Natural killer cell (primary cell): ENCODE measurements at regions not wholly inside any gene's neighbourhood (a gene's known extent, or its start where the extent isn't known, plus 50 kb on each side); places are given as distances from the start of the nearest gene placed in this dataset.
"Not testable (repeated sequence)": the region's sequence is repeated elsewhere in the genome, so short reads cannot be mapped to it uniquely, and the experiment has no call there.

ENCODE experiments used
- ATAC-seq, 3 donors: fragments of 150-1000 bp in 2 of 3; fragments of 200-7000 bp in 1 of 3; cut with Tn5 transposase; 1 replicate in 1 of 3; 2 replicates in 2 of 3; pipeline ENCODE4 v1.10.0; 2021; ENCODE audit warnings: mild to moderate bottlenecking in 2 of 3, moderate library complexity in 2 of 3
- DNase-seq, 2 donors: peaks; one replicate each; pipeline versions ENCODE4 v3.0.0 to v3.0.0-alpha.2; 2013 to 2021; ENCODE audit warnings: mixed read lengths in 1 of 2
- H3K27ac ChIP-seq: one replicate; pipeline ENCODE4 v1.5.1; 2013; ENCODE audit warnings: mild to moderate bottlenecking, low read length
- H3K27me3 ChIP-seq: one replicate; pipeline ENCODE4 v1.6.1; 2013; ENCODE audit warnings: low read length; ENCODE audit not compliant: control insufficient read depth, insufficient read depth
- H3K36me3 ChIP-seq: one replicate; pipeline ENCODE4 v1.6.1; 2013; ENCODE audit warnings: low read length; ENCODE audit not compliant: control insufficient read depth, insufficient read depth
- H3K4me1 ChIP-seq: one replicate; pipeline ENCODE4 v1.6.1; 2013; ENCODE audit warnings: low read length; ENCODE audit not compliant: control insufficient read depth, insufficient read depth
- H3K4me3 ChIP-seq: one replicate; pipeline ENCODE4 v1.5.1; 2013; ENCODE audit warnings: low read length
- H3K9me3 ChIP-seq: one replicate; pipeline ENCODE4 v1.6.1; 2013; ENCODE audit warnings: low read length; ENCODE audit not compliant: control insufficient read depth, insufficient read depth
- H3K27ac Mint-ChIP-seq, 2 donors: one replicate each; pipeline ENCODE4 v1.8.0; 2022; ENCODE audit warnings: mild to moderate bottlenecking in 2 of 2, mixed read lengths in 2 of 2, moderate library complexity in 1 of 2
- H3K27me3 Mint-ChIP-seq, 2 donors: one replicate each; pipeline ENCODE4 v1.8.0; 2022; ENCODE audit warnings: low read depth in 2 of 2, mixed read lengths in 2 of 2
- H3K36me3 Mint-ChIP-seq: one replicate; pipeline ENCODE4 v1.8.0; 2022; ENCODE audit warnings: mixed read lengths
- H3K4me1 Mint-ChIP-seq, 2 donors: one replicate each; pipeline ENCODE4 v1.8.0; 2022; ENCODE audit warnings: mixed read lengths in 2 of 2
- H3K4me3 Mint-ChIP-seq: one replicate; pipeline ENCODE4 v1.8.0; 2022; ENCODE audit warnings: mild to moderate bottlenecking, moderate library complexity, mixed read lengths
- H3K9me3 Mint-ChIP-seq, 2 donors: one replicate each; pipeline ENCODE4 v1.8.0; 2022; ENCODE audit warnings: mixed read lengths in 2 of 2
- WGBS: methylation state at CpG from one replicate; pipeline ENCODE4 v1.1.7; 2013; ENCODE audit warnings: missing lambda C conversion rate; ENCODE audit not compliant: insufficient coverage; 5-methylcytosine and 5-hydroxymethylcytosine counted together
- intact Hi-C: fragments of 100-400 bp; cut with micrococcal nuclease; formaldehyde crosslinking; loops from one replicate; pipeline ENCODE4 v1.14.2; 2022
- TF ChIP-seq, protein P1 (sequence below): fragments of 200-600 bp; IDR thresholded peaks from one replicate; pipeline ENCODE4 v1.8.0; 2022; ENCODE audit warnings: antibody characterized with exemption

DNA sequence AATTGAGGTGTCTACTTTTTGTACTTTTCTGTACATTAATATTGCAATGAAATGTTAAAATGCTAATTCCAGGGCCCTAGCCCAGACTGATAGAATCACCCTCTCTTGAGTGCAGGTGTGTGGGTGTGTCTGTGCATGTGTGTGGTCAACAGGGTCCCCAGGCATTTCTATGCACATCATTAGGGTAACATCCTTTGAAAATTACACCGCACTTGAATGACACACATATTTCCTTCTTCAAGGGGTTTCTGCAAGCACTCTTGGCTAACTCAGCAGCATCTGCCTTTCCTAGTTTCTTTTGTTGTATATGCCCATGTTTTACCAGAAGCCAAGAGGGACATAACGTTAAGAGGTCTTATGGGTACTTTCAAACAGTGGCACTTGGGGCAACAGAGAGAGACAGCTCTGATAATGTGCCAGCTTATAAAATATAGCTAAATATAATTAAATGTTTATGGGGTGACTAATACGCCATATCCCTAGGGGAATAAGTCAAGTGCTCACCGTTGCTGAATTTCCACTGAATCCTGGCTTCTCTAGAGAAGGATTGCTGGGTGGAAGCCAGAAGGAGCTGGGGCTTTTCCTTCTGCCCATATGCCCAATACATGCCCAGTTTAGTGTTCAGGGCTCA is 54.5 kb upstream of the LRIG1 start:
- intact Hi-C loops = no loop called here
- ATAC-seq (no peak), DNase-seq (no peak)
- no peaks in the 10 kb centered on the region for H3K9me3 ChIP-seq
- TF ChIP-seq, protein P1, sequence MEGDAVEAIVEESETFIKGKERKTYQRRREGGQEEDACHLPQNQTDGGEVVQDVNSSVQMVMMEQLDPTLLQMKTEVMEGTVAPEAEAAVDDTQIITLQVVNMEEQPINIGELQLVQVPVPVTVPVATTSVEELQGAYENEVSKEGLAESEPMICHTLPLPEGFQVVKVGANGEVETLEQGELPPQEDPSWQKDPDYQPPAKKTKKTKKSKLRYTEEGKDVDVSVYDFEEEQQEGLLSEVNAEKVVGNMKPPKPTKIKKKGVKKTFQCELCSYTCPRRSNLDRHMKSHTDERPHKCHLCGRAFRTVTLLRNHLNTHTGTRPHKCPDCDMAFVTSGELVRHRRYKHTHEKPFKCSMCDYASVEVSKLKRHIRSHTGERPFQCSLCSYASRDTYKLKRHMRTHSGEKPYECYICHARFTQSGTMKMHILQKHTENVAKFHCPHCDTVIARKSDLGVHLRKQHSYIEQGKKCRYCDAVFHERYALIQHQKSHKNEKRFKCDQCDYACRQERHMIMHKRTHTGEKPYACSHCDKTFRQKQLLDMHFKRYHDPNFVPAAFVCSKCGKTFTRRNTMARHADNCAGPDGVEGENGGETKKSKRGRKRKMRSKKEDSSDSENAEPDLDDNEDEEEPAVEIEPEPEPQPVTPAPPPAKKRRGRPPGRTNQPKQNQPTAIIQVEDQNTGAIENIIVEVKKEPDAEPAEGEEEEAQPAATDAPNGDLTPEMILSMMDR = no peak
- H3K27me3 ChIP-seq = no peaks in the 10 kb centered on the region
- H3K4me3 ChIP-seq = no peak overlapping the region
- WGBS = 83% methylated on average over 3 of the region's 4 CpGs
- Mint-ChIP-seq H3K9me3 (no peaks in the 10 kb centered on the region), H3K4me3 (no peak overlapping the region), H3K4me1 (no peaks in the 10 kb centered on the region), H3K27ac (no peak overlapping the region), H3K27me3 (peaks cover 14 to 35% of the 10 kb centered on the region in 2 donors), H3K36me3 (no peaks in the 10 kb centered on the region)
- H3K27ac ChIP-seq = no peak overlapping the region
- H3K4me1 ChIP-seq = no peaks in the 10 kb centered on the region
- no peaks in the 10 kb centered on the region for H3K36me3 ChIP-seq

DNA sequence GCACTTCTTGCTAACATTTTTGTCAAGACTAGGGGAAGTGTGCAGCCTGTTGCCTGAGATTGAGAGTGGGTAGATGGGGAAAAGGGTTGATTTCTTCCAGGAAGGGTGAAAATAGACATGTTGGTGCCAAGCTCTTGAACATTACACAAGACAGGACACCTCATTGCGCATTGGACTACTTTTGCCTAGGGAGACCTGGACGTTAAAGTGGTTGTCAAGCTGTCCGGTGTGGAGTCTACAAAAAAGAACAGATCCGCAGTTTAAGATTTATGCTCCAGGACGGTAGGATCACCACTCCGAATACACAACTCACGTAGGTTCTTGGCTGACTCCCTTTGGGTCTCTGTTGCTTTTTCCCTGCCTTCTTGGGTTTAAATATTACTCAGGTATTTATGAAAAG is 56.3 kb upstream of the LRIG1 start:
- Mint-ChIP-seq H3K4me1 (no peaks in the 10 kb centered on the region), H3K27me3 (peaks cover 14 to 40% of the 10 kb centered on the region in 2 donors), H3K36me3 (no peaks in the 10 kb centered on the region), H3K9me3 (no peaks in the 10 kb centered on the region), H3K27ac (no peak overlapping the region), H3K4me3 (no peak overlapping the region)
- DNase-seq = no peak
- Histone ChIP-seq H3K36me3 (no peaks in the 10 kb centered on the region), H3K4me3 (no peak overlapping the region), H3K27me3 (no peaks in the 10 kb centered on the region), H3K9me3 (no peaks in the 10 kb centered on the region), H3K27ac (no peak overlapping the region), H3K4me1 (no peaks in the 10 kb centered on the region)
- intact Hi-C loops = no loop called here
- TF ChIP-seq, protein P1 = no peak
- WGBS = 94% methylated on average over 7 of the region's 7 CpGs
- ATAC-seq = no peak

DNA sequence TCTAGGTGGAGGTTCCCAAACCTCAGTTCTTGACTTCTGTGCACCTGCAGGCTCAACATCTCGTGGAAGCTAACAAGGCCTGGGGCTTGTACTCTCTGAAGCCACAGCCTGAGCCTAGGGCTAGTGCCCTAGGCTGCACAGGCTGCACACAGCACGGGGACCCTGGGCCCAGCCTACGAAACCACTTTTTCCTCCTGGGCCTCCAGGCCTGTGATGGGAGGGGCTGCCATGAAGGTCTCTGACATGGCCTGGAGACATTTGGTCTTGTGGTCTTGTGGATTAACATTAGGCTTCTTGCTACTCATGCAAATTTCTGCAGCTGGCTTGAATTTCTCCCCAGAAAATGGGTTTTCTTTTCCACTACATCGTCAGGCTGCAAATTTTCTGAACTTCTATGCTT is 59.1 kb upstream of the LRIG1 start:
- H3K4me1 Mint-ChIP-seq, H3K9me3 ChIP-seq, H3K27me3 ChIP-seq, H3K4me1 ChIP-seq, ATAC-seq, intact Hi-C loops, H3K27ac ChIP-seq, DNase-seq, H3K4me3 Mint-ChIP-seq, H3K36me3 Mint-ChIP-seq, H3K36me3 ChIP-seq, H3K27ac Mint-ChIP-seq, H3K9me3 Mint-ChIP-seq, H3K4me3 ChIP-seq: not testable (repeated sequence)
- H3K27me3 Mint-ChIP-seq = peaks cover 9 to 30% of the 10 kb centered on the region in 2 donors
- 79% methylated on average over 4 of the region's 4 CpGs for WGBS

DNA sequence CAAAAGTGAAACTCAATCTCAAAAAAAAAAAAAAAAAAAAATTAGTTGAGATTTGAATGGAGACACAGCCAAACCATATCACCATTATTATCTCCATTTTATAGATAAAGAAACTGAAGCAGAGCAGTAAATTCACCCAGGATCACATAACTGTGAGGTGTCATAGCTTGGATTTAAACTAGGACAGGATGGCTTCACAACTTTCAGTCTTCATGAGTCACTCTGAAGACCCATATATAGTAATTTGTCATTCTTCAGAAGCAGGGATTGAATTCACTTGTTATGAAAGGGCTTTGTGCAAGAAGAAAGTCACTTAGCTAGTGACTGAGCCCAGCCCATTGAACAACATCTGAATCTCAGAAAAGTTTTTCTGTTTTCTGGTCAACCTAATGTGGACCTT is 60.5 kb upstream of the LRIG1 start:
- no peaks in the 10 kb centered on the region for H3K9me3 Mint-ChIP-seq
- TF ChIP-seq, protein P1 = no peak
- DNase-seq (no peak), ATAC-seq (no peak)
- Histone ChIP-seq H3K9me3 (no peaks in the 10 kb centered on the region), H3K36me3 (no peaks in the 10 kb centered on the region), H3K4me1 (no peaks in the 10 kb centered on the region), H3K4me3 (no peak overlapping the region), H3K27me3 (peaks cover 4% of the 10 kb centered on the region), H3K27ac (no peak overlapping the region)
- intact Hi-C loops = no loop called here
- no peaks in the 10 kb centered on the region for H3K4me1 Mint-ChIP-seq
- H3K36me3 Mint-ChIP-seq = no peaks in the 10 kb centered on the region
- no peak overlapping the region for H3K27ac Mint-ChIP-seq
- peaks cover 9 to 29% of the 10 kb centered on the region in 2 donors for H3K27me3 Mint-ChIP-seq
- no peak overlapping the region for H3K4me3 Mint-ChIP-seq
